ENCODE measurements at regions not wholly inside any gene's neighbourhood (a gene's known extent, or its start where the extent isn't known, plus 50 kb on each side); places are given as distances from the start of the nearest gene placed in this dataset.

DNA sequence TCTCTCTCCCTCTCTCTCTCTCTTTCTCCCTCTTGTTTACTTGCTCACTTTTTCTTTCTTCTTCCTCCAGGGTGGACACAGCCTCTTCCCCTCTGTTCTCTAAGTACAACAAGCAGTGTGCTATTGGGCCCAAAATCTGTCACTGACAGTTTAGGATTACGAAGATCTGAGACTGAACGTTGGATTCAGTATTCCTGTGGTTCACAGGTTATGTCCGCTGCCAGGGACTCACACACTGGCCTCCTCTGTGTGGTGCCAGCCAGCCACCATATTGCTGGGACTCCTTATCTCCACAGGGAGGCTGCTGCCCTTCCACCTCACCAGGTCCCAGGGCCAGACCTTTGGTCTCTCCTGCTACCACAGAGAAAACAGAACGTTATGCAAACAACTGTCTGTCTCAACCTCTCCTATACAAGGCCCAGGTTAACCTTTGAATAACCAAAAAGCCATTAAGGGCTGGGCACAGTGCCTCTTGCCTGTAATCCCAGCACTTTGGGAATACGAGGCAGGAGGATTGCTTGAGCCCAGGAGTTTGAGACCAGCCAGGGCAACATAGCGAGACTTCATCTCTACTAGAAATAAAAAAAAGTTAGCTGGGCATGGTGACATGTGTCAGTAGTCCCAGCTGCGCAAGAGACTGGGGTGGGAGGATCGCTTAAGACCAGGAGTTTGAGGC lies 171.9 kb upstream of the RAB4A start (continued):
- TF ChIP-seq ZNF407 (CRISPR knock-in tag; IDR thresholded peaks at IDR 0.05; ENCODE audit: not compliant biosample characterization) (peak; percentile 61), ZNF570 (CRISPR knock-in tag; IDR thresholded peaks at IDR 0.05; ENCODE audit: borderline replicate concordance) (no peak), JUN (CRISPR knock-in tag; IDR thresholded peaks at IDR 0.05) (0 out of 2 replicates have a peak, but pooled peaks have one; percentile 64), GMEB2 (CRISPR knock-in tag; IDR thresholded peaks at IDR 0.05; ENCODE audit: low read depth) (no peak), CREB3 (CRISPR knock-in tag; IDR thresholded peaks at IDR 0.05) (no peak), ZNF720 (CRISPR knock-in tag; IDR thresholded peaks at IDR 0.05) (no peak), ZNF367 (CRISPR knock-in tag; IDR thresholded peaks at IDR 0.05; ENCODE audit: borderline replicate concordance) (no peak), TAF15 (IDR thresholded peaks at IDR 0.05; ENCODE audit: low read depth, low read length, poor library complexity, severe bottlenecking) (no peak), ZBTB46 (CRISPR knock-in tag; IDR thresholded peaks at IDR 0.05; ENCODE audit: borderline replicate concordance) (no peak), IKZF5 (CRISPR knock-in tag; IDR thresholded peaks at IDR 0.05) (peak; percentile 92), ZNF644 (CRISPR knock-in tag; IDR thresholded peaks at IDR 0.05; ENCODE audit: low read depth) (peak; percentile 100), TCF7 (IDR thresholded peaks at IDR 0.05; ENCODE audit: low read depth) (no peak; the same call in 1 of the 2 replicates), SIX4 (CRISPR knock-in tag; IDR thresholded peaks at IDR 0.05) (peak; percentile 78)
- TF ChIP-seq, protein P1, sequence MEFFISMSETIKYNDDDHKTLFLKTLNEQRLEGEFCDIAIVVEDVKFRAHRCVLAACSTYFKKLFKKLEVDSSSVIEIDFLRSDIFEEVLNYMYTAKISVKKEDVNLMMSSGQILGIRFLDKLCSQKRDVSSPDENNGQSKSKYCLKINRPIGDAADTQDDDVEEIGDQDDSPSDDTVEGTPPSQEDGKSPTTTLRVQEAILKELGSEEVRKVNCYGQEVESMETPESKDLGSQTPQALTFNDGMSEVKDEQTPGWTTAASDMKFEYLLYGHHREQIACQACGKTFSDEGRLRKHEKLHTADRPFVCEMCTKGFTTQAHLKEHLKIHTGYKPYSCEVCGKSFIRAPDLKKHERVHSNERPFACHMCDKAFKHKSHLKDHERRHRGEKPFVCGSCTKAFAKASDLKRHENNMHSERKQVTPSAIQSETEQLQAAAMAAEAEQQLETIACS (CRISPR knock-in tag; IDR thresholded peaks at IDR 0.05) = no peak

Data from HepG2 (cell line).